ENCODE measurements at regions not wholly inside any gene's neighbourhood (a gene's known extent, or its start where the extent isn't known, plus 50 kb on each side); places are given as distances from the start of the nearest gene placed in this dataset.
A peak's percentile ranks its signal among the peaks of the same experiment; 100 is the strongest.

DNA sequence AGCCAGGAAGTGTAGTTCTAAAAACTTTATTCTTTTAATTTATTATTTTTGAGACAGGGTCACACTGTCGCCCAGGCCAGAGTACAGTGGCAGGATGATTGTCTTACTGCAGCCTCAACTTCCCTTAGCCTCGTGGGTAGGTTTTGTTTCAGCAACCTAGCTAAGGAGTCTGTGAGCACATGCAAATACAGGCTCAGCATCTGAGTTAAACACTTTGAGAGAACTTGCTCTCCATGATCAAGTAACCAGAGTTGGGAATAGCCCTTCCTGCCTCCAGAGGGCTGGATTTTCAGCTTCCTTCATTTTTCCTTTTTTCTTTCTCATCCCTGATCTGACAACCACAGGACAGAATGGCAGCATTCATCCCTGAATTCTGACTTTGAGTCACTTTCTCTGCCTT lies 871.3 kb downstream of the GALC start:
- no peak for DNase-seq

DNA sequence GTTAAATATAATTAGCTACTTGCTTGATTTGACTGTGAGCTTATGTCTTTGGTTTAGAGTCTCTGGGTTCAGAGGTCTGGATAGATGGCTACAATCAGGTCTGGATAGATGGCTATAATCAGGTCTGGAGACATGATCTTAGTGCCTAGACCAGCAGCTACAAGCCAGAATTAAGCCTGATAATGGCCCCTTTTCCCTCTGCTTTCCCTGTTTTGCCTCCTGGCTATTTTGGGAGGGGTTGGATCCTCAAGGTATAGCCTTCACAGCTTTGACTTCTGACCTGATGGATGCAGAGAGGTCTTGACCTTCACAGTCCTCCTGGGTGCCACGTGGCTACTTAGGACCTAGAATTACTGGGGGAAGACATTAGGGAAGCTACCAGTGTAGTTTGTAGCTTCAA lies 877.7 kb downstream of the GALC start:
- DNase-seq, result no peak

DNA sequence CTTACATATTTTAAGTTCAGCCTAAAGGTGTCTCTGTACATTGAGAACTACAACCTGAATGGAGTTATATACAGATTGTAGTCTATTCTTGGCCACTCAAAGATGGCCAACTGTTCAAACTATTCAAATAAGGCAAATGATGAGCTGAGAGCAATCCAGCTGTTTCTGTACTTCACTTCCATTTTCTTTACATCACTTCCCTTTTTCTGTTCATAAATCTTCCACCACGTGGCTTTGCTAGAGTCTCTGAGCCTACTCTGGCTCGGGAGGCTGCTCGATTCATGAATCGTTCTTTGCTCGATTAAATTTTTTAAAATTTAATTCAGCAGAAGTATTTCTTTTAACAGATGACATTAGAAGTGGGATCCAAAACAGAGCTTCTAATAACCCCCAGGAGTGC lies 879.7 kb downstream of the GALC start:
- no peak for DNase-seq

DNA sequence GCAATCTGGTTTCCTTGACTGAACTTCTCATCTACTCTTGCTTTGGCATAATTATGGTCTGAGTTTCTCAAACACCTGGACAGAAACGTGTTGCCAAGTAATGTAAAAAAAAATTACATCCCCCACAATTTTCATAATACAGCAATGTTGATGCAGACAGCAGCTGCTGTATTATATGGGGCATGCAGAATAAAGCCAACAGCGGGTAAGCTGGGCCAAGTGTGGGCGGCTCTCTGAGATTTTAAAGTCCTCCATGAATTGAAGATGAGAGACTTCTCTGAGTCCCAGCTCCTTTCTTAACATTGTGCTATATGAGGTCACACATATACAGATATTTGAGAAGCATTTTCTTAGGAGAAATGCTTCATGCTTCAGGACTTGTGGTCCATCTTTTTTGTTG lies 881.2 kb downstream of the GALC start:
- peak in 4 of 58 donors; percentile 10 to 41 (median 18) for DNase-seq

DNA sequence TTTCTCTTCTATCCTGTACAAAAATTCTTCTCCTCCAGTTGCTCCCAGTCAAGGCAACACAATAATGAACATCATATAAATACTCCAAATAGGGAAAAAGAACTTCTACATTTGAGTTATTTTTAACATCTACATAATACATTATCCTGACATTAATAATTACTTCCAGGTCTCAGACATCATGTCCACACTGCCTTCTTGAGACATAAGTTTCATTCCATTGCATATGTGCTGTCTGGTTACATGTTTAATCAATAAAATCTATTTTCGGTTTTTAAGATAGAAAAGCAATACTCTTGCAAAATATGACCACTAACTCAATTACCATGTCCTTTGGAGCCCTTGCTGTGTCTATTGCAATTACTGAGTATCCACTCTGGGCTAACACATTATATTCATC lies 881.9 kb downstream of the GALC start:
- DNase-seq, result no peak

DNA sequence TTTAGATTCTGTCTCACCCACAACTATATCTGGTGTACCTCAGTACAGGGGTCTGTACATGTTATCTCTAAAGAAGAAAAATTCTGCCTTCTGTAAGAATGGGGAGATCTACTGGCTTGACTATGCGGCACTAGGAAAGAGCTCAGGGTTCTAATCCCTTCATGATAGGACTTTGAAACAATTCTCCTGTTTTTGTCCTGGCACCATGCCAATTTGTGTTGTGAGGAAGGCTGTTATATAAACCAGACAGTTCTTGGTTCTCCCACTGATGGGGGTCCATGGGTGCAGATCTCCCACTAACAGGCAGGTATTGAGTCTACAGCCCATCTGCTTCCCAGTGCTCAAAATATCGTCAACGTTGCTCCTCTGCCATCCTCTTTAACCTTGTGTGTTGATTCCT lies 883.7 kb downstream of the GALC start:
- no peak for DNase-seq

DNA sequence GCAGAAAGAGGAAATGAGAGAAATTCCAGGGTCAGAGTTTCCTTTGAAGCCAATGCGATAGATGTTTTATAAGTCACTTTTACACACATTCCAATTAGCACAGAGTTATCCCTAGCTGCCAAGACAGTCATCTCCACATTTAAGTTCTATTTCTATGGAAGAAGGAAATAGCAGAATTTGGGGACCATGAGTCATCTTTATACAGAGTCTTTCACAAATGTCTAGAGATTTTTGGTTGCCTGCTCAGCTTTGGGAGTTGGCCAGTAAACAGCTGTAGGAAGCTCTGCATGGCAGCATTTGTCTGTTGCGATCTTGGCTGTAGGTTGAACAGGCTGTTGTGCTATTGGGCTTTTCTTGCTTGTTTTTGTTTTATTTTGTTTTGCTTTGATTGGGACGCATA lies 884.3 kb downstream of the GALC start:
- peak in 15 of 58 donors; percentile 2 to 49 (median 19) for DNase-seq

DNA sequence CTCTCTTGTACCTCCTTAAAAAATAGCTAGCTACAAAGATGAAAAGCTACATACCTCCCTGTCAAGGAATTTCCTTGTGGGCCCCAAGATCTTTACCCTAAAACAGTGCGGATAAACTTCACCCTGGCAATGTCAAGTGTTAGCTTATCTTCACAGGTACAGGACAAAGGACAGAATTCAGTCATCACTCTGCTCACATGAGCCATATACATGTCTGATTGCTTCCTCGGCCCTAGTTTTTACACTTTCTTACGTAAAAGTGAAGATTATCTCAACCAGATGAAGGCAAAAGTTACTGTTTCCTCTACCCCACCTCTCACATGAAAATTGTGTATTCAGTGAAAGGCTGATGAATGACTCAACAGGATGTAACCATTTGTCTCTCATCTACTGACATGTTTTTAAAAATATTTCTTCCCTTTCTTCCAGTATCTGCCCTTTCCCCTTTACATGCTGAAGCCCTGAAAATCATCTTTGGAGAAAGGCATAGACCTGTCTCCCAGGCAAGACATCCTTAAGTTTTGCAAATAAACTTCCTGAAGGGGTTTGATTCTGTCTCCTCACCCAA lies 890.1 kb downstream of the GALC start:
- no peak for DNase-seq

DNA sequence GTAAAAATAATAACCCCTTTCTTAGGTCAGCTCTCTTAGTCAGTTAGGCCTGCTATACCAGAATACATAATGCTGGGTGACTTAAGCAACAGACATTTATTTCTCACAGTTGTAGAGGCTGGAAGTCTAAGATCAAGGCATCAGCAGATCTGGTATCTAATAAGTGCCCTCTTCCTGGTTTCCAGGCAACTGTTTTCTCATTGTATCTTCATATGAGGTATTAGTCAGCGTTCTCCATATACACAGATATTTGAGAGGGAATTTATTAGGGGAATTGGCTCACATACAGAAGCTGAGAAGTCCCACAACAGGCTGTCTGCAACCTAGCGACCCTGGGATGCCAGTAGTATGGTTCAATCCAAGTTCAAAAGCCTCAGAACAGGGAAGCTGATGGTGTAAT lies 896.0 kb downstream of the GALC start:
- DNase-seq, result no peak

DNA sequence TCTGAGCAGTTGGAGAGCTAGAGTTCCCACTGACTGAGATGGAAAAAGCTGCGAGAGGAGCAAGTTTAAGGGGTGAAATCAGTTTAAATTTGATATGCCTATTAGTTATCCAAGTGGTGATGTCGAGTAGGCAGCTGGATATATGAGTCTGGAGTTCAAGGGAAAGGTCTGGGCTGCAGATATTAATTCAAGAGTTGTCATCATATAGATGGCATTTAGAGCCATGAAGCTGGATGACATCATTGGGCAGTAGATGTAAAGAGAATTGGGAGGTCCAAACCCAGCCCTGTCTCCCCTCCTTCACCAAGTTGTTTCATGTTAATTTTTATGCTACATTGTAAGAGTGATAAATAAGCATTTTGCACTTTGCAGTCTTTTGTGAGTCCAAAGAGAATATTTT lies 898.1 kb downstream of the GALC start:
- no peak for DNase-seq

DNA sequence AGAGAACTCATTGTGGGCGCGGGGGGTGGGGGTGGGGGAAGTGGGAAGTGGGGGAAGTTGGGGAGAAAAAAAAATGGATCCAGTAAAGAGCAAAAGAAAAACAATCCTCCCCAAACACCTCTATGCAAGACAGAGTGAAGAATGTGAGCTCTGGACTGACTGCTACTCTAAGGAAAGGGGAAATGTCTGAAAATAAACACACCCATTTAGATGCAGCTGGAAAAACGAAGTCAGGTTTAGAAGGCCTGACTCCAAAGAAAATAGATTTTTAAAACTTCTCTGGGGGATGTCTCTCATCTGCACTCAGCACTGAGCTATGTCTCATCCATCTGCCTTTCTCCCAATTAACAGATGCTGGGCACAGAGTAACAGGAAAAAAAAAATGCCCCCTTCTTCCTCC lies 904.4 kb downstream of the GALC start:
- DNase-seq, result no peak

DNA sequence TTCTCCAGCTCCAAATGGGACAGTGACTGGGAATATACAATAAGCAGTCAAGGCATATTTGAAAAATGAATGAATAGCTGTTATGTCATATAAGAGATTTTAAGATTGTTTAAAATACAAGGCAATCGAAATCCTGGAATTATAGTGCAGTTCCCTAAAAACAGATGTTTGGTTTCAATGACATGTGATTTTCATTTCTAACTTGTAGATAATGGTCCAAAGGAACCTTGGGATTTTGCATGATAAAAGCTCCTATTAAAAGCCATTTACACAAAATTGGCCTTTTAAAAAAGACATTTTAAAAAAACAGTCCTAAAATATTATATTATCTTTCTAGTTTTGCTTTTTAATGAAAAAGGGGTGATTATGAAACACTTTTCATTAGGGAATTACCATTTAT lies 905.1 kb downstream of the GALC start:
- DNase-seq, result no peak

DNA sequence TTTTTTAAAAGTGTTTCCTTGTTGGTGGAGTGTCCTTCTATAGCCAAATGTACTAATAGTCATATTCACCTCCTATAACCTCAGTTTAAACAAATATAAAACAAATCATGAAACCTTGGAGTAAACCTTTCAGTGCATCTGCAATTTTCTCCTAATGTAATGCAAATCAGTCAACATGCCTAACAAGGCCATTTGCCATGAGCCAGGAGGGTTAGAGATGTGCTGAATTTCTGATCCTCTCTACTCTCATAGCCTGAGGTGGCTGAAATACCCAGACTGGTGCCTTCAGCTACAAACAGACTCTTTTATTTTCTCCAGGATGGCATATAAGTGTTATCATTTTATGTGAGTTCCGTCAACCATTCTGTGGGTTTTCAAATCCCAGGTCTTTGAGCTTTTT lies 908.1 kb downstream of the GALC start:
- no peak for DNase-seq

DNA sequence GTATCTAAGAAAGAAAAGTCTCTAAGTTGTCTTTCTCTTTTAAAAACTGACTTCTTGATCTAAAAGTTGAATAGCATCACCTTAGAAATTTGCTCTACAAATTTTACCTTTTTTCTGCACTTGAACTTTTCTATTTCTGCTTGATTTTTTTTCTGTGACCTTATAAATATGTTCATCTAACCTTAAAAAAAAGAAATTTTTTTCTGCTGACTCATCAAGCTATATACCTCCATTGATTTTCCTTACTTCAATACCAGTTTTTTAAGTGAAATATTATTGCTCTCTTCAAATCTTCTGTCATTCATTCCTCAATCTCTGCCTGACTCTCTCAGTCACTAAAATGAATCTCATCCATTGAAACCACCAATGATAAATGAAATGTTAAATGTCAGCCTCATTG lies 910.1 kb downstream of the GALC start:
- no peak for DNase-seq

DNA sequence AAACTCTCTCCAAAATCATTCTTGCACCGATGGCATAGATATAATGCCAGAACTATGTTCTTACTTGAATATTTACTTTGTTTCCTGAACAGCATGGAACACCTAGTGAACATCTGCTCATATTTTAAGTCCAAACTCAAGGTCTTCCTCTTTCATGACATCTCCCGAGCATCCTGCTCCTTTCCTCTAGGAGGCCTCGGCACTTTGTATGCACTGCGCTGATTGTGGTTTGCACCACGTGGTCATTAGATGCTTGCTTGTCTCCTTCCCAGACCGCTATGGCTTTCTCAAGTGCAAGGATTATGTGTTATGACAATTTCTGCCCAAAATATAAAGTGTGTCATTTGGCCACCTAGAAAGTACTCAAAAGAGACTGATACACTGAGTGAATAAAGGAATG lies 912.0 kb downstream of the GALC start:
- no peak for DNase-seq

DNA sequence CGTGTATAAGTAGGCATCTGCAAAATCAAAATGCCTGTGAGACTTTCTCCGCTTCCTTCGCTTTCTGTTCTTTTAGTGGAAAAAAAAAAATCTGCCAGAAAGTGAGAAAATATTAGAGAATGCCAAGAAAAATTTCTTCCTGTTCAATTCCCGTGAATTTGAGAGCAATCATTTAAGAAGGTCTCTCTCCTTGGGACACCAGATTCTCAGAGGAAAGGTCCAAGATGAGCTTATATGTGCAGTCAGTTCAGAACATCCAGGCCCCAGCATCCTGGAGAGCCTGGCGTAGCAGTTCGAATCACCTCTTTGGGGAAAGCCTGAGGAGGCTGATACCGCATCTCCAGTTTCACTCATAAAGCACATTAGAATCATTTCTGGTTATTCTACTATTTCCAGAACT lies 912.8 kb downstream of the GALC start:
- DNase-seq, result no peak

DNA sequence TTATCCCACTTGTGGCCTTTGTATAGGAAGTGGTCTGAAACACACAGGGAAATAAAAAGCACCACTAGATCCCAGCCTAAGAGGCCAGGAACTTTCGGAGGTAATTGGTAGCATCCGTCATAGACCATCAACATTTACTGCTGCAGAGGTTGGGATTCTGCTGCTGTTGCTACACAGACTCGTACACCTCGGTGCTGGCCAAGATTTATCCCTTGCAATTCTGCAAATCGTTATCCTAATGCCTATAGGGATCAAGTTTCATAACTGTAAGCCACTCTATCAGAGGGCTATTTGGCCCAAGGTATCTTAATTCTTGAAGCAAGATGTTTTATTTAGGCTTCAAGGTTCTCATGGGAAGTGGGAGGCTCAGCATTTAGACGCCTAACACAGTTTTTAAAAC lies 913.6 kb downstream of the GALC start:
- DNase-seq, result no peak

DNA sequence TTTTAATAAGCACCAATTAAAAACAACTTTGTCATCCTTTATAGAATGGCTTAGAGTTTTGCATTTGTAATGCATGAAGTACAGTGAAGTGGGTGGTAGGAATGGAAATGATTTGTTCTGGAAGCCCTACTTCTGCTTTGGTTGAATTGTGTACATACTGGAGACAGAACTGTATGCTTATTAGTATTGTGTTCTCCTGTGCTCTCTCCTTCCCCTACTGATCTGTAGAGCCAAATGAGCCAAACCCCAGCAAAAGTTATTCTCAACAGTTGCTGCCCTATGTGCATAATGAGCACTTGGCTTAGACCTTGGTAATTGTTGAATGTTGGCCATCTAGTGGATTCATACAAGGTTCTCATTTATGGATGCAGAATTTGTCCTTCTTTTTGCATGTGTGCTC lies 916.1 kb downstream of the GALC start:
- DNase-seq, result no peak

DNA sequence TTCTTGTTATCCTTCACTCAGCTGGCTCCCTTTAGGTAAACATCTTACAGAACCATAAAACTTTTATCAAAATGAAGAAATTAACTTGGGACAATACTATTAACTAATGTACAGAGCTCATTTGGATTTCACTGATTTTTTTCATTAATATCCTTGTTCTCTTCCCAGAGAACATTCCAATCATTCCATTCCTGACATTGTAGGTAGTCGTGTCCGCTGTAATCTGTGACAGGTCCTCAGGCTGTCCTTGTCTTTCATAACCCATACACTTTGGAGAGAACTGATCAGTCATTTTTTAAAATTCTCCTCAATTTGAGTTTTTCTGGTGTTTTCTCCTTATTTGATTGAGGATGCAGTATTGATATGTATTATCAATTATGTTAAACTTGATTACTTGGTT lies 916.8 kb downstream of the GALC start:
- DNase-seq, result no peak

DNA sequence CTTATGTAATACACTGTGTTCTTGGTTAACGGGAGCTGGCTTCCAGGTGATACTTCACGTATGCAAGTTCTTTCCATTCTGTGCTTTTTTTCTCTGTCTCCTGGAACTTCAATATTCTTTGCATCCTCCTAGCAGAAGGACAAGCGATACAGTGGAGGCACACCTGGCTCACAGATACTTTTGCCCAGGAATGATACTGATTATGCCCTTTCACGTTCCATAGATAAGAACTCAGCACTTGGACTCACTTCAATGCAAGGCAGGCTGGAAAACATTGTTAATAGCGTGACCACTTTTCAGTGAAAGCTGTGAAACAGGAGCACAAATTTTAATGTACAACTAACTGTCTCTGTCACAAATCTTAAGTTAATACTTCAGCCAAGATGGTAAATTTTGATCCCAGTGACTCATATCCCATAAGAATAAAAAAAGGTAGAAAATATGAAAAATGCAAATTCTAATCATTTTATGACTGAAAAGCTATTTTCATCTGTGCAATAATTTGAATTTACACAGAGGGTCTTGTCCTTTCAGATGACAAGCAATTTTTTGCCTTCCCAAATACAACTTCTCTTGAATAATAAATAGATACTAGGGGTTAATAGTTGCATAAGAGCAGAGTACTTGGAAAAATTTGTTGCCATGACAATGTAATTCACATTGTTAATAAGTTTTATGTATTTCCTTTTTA lies 919.0 kb downstream of the GALC start:
- DNase-seq, result no peak

DNA sequence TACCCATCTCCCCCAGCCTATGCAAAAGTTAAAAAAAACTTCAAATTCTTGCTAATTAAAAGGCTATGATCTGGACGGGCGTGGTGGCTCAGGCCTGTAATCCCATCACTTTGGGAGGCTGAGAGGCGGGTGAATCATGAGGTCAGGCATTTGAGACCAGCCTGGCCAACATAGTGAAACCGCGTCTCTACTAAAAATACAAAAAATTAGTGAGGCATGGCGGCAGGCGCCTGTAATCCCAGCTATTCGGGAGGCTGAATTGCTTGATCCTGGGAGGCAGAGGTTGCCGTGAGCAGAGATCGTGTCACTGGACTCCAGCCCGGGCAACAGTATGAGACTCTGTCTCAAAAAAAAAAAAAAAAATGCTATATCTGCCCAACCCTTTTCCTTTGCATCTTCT lies 925.4 kb downstream of the GALC start:
- no peak for DNase-seq

DNA sequence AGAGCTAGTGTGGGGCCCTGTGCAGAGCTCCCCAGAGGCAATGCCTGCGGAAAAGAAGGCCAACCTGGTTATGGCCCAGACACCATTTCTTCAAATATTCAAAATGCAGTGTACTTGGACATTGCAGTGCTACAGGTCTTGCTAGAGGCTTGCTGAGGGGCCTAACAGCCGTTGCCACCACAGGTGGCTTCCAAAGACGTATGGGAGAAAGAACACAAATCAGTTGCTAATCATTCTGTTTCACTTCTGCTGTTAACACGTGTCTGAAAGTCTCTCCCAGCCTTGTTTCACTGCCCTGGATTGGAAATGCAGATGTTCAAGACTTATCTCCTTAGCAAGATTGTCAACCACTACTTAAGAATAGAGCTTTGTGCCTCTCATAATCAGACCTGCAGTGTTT lies 925.9 kb downstream of the GALC start:
- DNase-seq, result no peak

DNA sequence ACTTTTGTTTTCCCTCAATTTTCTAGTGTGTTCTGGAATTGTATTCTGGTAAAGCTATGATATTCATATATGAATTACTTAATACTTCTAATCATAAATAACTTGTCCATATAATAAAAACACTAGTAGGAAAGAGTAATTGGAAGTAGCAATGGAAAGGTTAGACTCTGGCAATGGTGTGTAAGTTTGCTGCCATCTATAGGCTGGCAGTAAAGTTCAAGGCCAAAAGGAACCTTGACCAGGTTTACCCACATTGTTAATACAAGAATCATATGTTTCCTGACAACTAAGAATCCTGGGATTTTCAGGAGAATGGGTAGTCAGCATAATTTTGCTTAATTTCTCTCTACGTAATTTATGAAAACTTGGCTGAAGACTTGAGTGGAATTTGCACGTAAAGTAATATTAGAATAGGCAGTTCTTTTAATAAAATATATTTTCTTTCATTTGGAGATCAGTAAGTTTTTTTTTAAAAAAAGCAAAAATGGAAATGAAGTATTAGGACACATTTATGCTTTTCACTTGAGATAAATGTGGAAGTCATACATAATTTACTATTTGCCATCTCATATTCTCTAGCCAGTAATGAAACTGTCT lies 926.7 kb downstream of the GALC start:
- DNase-seq, result no peak
